Stimulated activated CD8-positive, alpha-beta memory T cell treated with anti-CD3 and anti-CD28 coated beads, Interleukin-4, amount 100 ng/mL, for 24 hours (primary cell): ENCODE measurements at regions not wholly inside any gene's neighbourhood (a gene's known extent, or its start where the extent isn't known, plus 50 kb on each side); places are given as distances from the start of the nearest gene placed in this dataset.
"Not testable (repeated sequence)": the region's sequence is repeated elsewhere in the genome, so short reads cannot be mapped to it uniquely, and the experiment has no call there.

Source experiments
- DNase-seq: peaks from one replicate; pipeline ENCODE4 v3.0.0-alpha.2; 2020; ENCODE audit warnings: low read depth

- DNase-seq, result no peak
These were observed 1382.2 kb downstream of the SLITRK5 start for GRCh38 chr13:89053418-89053817.

DNA sequence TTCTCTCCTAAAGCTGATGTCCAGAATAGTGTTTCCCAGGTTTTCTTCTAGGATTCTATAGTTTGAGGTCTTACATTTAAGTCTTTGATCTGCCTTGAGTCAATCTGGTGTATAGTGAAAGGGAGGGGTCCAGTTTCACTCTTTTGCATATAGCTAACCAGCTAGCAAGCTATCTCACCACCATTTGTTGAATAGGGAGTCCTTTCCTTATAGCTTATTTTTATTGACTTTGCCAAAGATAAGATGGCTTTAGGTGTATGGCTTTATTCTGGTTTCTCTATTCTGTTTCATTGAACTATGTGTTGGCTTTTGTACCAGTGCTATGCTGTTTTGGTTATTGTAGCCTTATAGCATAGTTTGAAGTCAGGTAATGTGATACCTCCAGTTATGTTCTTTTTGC lies 1386.1 kb downstream of the SLITRK5 start:
- no peak for DNase-seq

GRCh38 chr13:89057862-89058261 lies 1386.7 kb downstream of the SLITRK5 start:
- no peak for DNase-seq

- no peak for DNase-seq
These were observed 1390.7 kb downstream of the SLITRK5 start for GRCh38 chr13:89061821-89062220.

DNA sequence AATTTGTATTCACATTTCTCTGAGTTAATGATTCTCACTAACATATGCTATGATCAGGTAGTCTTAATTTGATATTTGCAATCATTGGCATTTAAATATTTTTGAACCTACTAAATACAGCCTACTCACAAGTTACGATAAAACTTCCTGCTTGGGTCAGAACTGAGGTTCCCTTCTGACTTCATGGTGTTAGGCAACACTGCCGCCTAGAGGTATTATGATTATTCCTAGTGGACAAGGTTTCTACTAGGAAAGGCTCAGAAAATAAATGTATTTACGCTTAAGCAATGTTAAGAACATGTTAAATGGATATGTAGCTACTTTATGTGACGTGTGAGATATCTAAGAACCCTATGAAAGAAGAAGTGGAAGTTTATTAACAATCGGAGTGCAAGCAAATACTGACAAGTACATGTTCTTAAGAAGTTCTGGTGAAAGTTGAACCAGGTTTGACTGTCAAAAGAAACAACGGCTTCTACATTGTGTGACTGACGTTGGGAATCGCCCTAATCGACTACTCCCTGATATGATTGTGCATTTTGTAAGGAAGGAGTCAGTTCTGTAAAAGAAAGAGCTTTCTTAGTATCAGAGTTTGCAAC lies 1395.8 kb downstream of the SLITRK5 start:
- DNase-seq, result no peak

- DNase-seq, result no peak
These were observed 1401.8 kb downstream of the SLITRK5 start for GRCh38 chr13:89072979-89073378.

DNA sequence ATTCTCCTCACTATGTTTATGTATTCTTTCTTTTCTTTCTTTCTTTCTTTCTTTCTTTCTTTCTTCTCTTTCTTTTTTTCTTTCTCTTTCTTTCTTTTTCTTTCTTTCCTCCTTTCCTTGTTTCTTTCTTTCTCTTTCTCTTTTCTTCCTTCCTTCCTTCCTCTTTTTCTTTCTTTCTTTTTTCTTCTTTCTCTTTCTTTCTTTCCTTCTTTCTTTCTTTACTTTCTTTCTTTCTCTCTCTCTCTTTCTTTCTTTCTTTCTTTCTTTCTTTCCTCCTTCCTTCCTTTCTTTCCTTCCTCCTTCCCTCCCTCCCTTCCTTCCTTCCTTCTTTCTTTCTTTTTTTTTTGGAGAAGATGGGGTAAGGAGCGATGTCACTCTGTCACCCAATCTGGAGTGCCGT lies 1405.5 kb downstream of the SLITRK5 start:
- DNase-seq, result no peak

- no peak for DNase-seq
These were observed 1411.5 kb downstream of the SLITRK5 start for GRCh38 chr13:89082623-89083022.

DNA sequence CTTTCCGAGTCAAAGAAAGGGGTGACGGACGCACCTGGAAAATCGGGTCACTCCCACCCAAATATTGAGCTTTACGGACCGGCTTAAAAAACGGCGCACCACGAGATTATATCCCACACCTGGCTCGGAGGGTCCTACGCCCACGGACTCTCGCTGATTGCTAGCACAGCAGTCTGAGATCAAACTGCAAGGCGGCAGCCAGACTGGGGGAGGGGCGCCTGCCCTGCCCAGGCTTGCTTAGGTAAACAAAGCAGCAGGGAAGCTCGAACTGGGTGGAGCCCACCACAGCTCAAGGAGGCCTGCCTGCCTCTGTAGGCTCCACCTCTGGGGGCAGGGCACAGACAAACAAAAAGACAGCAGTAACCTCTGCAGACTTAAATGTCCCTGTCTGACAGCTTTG lies 1416.9 kb downstream of the SLITRK5 start:
- not testable (repeated sequence) for DNase-seq

GRCh38 chr13:89097994-89098393 lies 1426.8 kb downstream of the SLITRK5 start:
- DNase-seq, result no peak

- DNase-seq, result no peak
These were observed 1442.6 kb downstream of the SLITRK5 start for GRCh38 chr13:89113744-89114143.

DNA sequence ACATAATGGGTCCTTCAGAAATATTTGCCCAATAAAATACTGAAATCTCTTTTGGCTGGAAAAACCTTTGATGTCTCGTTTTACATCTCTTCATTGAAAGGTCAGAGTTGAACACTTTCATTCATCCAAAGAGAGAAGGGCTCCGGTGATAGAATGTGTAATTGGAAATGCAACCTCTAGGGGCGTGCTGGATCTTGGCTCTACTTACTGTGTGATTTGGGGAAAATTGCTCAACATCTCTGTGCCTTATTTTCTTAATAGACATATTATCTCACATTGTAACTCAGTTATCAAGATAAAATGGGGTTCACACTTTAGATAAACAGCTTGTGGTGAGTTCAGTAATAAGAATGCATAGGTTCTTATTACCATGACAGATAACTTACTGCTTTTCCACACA lies 1444.1 kb downstream of the SLITRK5 start:
- DNase-seq, result no peak

- no peak for DNase-seq
These were observed 1465.5 kb downstream of the SLITRK5 start for GRCh38 chr13:89136678-89137077.

DNA sequence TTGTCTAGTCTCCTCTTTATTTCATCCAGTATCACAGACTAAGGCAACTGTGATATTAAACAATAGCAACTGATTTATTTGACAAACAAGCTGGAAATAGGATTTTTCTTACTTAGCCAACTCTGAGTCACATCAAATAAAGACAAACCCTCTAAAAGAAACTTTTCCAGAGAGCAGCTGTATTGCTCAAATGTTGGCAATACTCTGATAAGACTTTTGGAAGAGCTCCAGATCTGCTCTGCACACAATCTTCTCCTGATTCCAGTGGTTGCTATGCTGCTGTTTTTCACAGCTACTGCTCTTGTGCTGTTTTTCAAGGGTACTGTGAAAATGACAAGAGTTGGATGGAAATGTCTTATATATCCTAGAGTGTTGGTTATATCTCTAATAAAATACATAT lies 1479.2 kb downstream of the SLITRK5 start:
- DNase-seq, result no peak

DNA sequence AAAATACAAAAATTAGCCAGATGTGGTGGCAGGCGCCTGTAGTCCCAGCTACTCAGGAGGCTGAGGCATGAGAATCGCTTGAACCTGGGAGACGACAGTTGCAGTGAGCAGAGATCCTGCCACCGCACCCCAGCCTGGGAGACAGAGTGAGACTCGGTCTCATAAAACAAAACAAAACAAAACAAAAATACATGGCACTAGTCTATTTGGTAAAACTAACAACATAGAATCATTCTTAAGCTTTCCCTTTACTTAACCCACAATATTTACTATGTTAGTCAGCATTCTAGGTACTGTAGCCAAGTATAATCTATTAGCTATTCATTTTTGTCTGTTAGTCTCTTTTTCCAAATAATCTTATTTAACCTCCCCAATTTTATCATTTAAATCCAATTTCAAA lies 1482.8 kb downstream of the SLITRK5 start:
- no peak for DNase-seq

DNA sequence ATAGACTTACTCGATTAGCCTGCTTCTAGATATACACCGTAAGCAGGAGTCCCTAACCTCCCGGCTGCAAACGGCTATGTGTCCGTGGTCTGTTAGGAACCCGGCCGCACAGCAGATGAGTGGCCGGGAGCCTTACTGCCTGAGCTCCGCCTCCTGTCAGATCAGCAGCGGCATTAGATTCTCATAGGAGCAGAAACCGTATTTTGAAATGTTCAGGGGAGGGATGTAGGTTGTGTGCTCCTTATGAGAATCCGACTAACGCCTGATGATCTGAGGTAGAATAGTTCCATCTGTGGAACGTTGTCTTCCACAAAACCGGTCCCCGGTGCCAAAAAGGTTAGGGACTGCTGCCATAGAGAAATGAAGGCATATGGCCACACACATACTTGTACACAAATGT lies 1491.9 kb downstream of the SLITRK5 start:
- DNase-seq, result no peak

DNA sequence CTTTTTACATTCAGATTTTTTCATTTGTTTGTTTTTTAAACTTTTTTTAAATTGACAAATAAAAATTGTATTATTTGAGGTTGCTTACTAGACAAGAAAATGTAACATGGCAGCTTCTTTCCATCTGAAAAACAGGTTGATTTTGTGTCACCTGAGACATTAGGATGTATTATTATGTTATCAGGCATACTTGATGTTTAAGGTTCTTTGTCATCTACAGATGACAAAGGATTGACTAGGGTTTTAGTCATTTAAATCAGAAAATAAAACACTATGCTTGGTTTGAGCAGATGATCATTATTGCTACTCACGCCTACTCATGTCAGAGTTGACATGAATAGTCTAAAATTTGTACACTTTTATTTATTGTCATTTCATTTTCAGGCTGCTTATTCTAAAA lies 1494.5 kb downstream of the SLITRK5 start:
- no peak for DNase-seq

DNA sequence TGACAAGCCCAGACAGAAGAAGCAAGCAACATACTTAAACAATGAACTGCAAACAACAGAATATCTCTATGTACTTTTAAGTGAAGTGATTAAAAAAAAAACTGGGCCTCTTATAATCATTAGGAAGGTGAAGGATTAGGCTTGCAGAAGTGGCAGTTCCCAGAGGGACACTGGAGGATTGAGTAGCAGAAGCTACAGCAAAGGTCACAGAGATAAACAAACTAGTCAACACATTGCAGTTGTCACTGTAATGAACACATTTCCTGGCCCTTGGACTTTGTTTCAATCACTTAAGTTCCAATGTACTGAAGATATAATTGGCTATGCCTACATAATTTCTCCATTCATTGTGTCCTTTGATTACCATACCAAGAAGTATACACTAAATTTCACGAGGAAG lies 1498.8 kb downstream of the SLITRK5 start:
- no peak for DNase-seq

GRCh38 chr13:89181041-89181440 lies 1509.9 kb downstream of the SLITRK5 start:
- DNase-seq, result no peak

- no peak for DNase-seq
These were observed 1528.0 kb downstream of the SLITRK5 start for GRCh38 chr13:89199138-89199537.

DNA sequence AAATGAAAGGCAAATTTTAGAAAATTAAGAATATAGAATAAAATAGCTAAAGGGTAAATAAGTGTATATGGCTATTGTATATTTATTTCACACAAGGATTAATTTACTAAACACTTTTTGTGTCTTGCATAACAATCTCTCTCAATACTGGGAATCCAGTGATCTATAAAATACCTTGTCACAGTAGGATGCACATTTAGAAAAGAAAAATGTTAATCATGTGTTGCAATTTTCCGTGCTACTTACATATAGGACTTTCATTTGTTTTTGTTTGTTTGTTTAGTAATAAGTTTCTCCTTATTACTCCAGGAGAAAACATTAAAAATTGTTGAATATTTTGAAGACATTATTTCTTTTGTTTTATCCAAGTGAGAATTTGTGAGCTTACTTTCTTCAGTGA lies 1533.3 kb downstream of the SLITRK5 start:
- DNase-seq, result no peak

DNA sequence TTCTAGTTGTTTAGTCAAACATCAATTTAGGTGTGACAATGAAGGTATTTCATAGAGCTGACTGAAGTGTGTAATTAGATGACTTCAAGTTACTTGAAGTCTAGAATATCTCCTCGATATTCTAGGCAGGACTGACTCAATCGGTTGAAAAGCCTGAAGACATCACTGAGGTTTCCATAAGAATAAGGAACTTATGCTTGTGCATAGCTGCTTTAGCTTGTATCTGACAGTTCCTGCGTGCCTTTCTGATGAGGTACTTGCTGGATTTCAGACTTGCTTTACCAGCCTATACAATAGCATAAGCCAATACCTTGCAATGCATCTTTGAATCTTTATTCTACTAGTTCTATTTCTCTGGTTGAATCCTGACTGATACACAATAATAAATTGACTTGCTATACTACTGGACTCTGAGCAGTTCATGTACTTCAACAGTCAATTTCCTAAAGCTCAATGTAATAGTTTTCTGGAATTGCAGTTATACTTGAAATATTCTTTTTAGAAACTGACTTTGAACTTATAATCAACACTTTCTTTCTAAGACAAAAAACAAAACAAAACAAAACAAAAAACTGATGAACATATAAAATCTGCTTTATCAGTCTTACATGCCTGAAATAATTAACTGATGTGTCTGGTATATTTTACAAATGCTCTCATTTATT lies 1534.8 kb downstream of the SLITRK5 start:
- no peak for DNase-seq

GRCh38 chr13:89212186-89212585 lies 1541.0 kb downstream of the SLITRK5 start:
- DNase-seq, result no peak

GRCh38 chr13:89214185-89214584 lies 1543.0 kb downstream of the SLITRK5 start:
- no peak for DNase-seq
